ENCODE measurements at regions not wholly inside any gene's neighbourhood (a gene's known extent, or its start where the extent isn't known, plus 50 kb on each side); places are given as distances from the start of the nearest gene placed in this dataset.

DNA sequence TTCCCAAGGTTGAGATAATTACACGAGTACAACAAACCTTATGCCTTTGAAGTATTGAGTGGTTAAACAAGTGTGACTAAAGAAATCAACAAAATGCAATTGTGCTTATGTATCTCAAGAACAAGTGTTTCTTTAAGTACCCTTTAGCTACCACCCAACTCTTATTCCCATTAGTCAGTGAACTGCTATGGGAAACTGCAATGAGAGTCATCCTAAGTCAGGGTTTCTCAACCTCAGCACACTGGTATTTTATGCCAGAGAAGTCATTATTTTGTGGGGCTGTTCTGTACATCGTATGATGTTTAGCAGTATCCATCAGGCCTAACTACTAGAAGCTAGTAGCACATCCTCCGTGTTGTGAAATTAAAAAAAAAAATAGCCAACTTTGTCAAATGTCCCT, 549.1 kb upstream of the BOD1L1 start:
- H3K9me3 ChIP-seq (ENCODE audit: control insufficient read depth, low read depth, low read length) = no peaks in the 10 kb centered on the region
- WGBS (ENCODE audit: insufficient coverage, low lambda C conversion rate) = no CpG with 5 or more reads among the region's 3 CpGs
- peaks cover 11% of the 10 kb centered on the region for H3K4me1 ChIP-seq (ENCODE audit: control insufficient read depth, insufficient read depth, low read length)
- no peaks in the 10 kb centered on the region for H3K27me3 ChIP-seq (ENCODE audit: control insufficient read depth, insufficient read depth, low read length)
- no peaks in the 10 kb centered on the region for H3K36me3 ChIP-seq (ENCODE audit: control insufficient read depth, insufficient read depth, low read length)
- no peak overlapping the region for H3K27ac ChIP-seq (ENCODE audit: low read length)
- no peak for DNase-seq
- H3K4me3 ChIP-seq (ENCODE audit: low read length) = no peak overlapping the region

DNA sequence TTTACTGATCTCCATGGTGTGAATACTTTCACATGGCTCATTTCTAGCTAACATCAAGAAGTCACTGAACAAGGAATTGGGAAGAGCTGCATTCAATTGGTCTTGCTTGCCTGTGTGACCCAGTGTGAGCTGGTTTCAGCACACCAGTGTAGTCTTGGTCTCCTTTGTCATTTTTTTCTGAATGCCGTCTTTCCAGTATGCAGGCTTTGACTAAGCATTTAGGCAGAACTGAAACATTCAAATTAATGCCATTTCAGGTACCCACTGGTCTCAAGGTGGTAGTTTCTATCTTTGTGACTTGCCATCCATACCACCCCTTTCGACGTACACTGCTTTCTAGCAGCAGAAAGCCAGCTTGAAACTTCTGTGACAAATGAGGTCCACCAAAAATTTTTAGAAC, 550.5 kb upstream of the BOD1L1 start:
- Histone ChIP-seq H3K4me3 (ENCODE audit: low read length) (no peak overlapping the region), H3K9me3 (ENCODE audit: control insufficient read depth, low read depth, low read length) (no peaks in the 10 kb centered on the region), H3K27ac (ENCODE audit: low read length) (no peak overlapping the region), H3K4me1 (ENCODE audit: control insufficient read depth, insufficient read depth, low read length) (peaks cover 11% of the 10 kb centered on the region), H3K36me3 (ENCODE audit: control insufficient read depth, insufficient read depth, low read length) (no peaks in the 10 kb centered on the region), H3K27me3 (ENCODE audit: control insufficient read depth, insufficient read depth, low read length) (no peaks in the 10 kb centered on the region)
- peak in 1 of 2 donors; percentile 17 for DNase-seq
- WGBS (ENCODE audit: insufficient coverage, low lambda C conversion rate) = no CpG with 5 or more reads among the region's 3 CpGs

DNA sequence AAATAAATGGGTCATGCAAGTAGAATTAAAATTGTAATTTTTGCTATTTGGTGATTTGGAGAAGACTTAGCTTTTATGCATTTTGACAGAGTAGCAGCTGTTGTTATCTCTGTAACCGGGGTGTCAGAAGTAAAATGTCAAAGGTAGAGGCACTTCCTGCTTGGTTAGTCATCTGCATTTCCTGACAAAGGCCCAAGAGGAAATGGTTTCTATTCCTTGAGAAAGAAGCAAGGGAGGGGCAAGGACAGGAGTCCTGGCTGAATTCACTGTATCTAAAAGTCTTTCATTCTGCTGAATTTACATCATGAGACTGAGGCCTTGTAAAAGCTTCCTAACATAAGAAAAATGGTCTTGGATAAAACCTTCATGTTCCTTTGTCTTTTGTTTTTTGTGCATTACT, 550.9 kb upstream of the BOD1L1 start:
- Histone ChIP-seq H3K4me1 (ENCODE audit: control insufficient read depth, insufficient read depth, low read length) (peaks cover 11% of the 10 kb centered on the region), H3K36me3 (ENCODE audit: control insufficient read depth, insufficient read depth, low read length) (no peaks in the 10 kb centered on the region), H3K27ac (ENCODE audit: low read length) (no peak overlapping the region), H3K4me3 (ENCODE audit: low read length) (no peak overlapping the region), H3K9me3 (ENCODE audit: control insufficient read depth, low read depth, low read length) (no peaks in the 10 kb centered on the region), H3K27me3 (ENCODE audit: control insufficient read depth, insufficient read depth, low read length) (no peaks in the 10 kb centered on the region)
- WGBS (ENCODE audit: insufficient coverage, low lambda C conversion rate) = no CpG with 5 or more reads among the region's 1 CpG
- DNase-seq = peak; percentile 9 to 54

DNA sequence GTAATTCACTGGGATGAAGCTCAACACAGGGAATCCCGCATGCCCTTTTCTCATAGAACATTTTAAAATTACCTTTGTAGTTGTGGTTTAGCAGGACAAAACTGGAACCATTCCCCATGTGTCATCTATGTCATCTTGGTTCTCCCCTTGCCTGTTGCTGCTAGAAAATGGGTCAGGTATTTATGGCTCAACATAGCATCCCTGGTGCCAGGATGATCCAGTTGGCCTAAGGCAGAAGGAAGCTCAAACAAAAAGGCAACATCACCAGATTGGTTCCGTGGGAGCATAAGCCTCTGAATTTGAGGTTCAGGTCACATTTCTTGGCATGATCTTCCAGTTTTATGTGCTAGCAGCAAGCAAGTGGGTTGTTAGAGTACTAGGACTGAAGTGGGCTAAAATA, 552.6 kb upstream of the BOD1L1 start:
- WGBS (ENCODE audit: insufficient coverage, low lambda C conversion rate) = 100% methylated on average over 1 of the region's 2 CpGs
- no peak overlapping the region for H3K27ac ChIP-seq (ENCODE audit: low read length)
- peaks cover 11% of the 10 kb centered on the region for H3K4me1 ChIP-seq (ENCODE audit: control insufficient read depth, insufficient read depth, low read length)
- H3K9me3 ChIP-seq (ENCODE audit: control insufficient read depth, low read depth, low read length) = no peaks in the 10 kb centered on the region
- H3K27me3 ChIP-seq (ENCODE audit: control insufficient read depth, insufficient read depth, low read length) = no peaks in the 10 kb centered on the region
- no peaks in the 10 kb centered on the region for H3K36me3 ChIP-seq (ENCODE audit: control insufficient read depth, insufficient read depth, low read length)
- no peak for DNase-seq
- H3K4me3 ChIP-seq (ENCODE audit: low read length) = no peak overlapping the region

DNA sequence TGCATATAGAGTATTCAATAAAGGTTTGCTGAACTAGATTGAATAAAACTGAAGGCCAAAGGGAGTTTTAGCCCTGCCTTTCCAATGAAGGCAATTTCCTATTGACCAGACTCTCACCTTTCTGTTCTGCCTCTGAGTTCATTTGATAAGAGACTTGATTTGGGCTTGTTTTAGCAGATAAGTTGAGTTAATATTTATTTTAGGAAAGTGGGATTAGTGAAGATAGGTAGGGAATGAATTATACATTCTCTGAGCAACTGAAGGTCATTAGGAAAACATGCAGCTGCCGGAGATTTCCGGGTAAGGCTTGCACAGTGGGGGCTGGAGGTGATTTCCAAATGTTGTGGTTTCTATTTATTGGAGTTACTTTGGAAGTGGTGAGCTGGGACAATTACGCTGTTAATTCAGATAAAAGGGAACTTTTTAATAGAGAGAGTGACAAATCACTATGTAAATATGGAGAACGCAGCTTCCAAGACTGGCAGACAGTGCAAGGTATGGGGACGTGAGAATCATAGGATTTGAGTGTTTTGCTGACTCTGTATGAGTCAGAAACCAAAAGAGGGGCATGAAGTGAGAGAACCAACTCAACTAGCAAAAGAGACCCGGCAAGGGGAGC, 553.6 kb upstream of the BOD1L1 start:
- 28% methylated on average over 2 of the region's 6 CpGs for WGBS (ENCODE audit: insufficient coverage, low lambda C conversion rate)
- DNase-seq = peak in 1 of 2 donors; percentile 46
- no peaks in the 10 kb centered on the region for H3K36me3 ChIP-seq (ENCODE audit: control insufficient read depth, insufficient read depth, low read length)
- H3K27ac ChIP-seq (ENCODE audit: low read length) = no peak overlapping the region
- no peaks in the 10 kb centered on the region for H3K27me3 ChIP-seq (ENCODE audit: control insufficient read depth, insufficient read depth, low read length)
- H3K4me3 ChIP-seq (ENCODE audit: low read length) = no peak overlapping the region
- peaks cover 11% of the 10 kb centered on the region for H3K4me1 ChIP-seq (ENCODE audit: control insufficient read depth, insufficient read depth, low read length)
- H3K9me3 ChIP-seq (ENCODE audit: control insufficient read depth, low read depth, low read length) = no peaks in the 10 kb centered on the region

DNA sequence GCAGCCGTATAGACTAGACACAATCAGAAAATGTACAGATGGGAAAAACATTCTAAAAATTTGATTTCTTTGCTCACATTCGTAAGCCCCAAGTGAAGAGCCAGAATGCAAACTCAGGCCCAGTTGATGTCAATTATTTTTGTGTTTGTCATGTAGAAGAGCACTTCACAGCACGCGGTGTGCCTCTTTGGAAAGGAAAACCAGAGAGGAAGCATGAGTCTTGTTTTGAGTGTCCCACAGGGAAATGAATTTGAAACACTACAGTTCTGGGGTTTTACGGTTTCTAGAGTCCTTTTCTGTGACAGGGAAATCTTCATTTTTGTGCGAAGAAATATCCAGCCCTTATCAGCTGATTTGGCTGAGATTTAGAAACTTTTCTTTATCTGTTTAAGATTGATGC, 554.6 kb upstream of the BOD1L1 start:
- Histone ChIP-seq H3K4me3 (ENCODE audit: low read length) (no peak overlapping the region), H3K27ac (ENCODE audit: low read length) (no peak overlapping the region), H3K4me1 (ENCODE audit: control insufficient read depth, insufficient read depth, low read length) (peaks cover 11% of the 10 kb centered on the region), H3K9me3 (ENCODE audit: control insufficient read depth, low read depth, low read length) (no peaks in the 10 kb centered on the region), H3K27me3 (ENCODE audit: control insufficient read depth, insufficient read depth, low read length) (no peaks in the 10 kb centered on the region), H3K36me3 (ENCODE audit: control insufficient read depth, insufficient read depth, low read length) (no peaks in the 10 kb centered on the region)
- no peak for DNase-seq
- WGBS (ENCODE audit: insufficient coverage, low lambda C conversion rate) = no CpG with 5 or more reads among the region's 6 CpGs

DNA sequence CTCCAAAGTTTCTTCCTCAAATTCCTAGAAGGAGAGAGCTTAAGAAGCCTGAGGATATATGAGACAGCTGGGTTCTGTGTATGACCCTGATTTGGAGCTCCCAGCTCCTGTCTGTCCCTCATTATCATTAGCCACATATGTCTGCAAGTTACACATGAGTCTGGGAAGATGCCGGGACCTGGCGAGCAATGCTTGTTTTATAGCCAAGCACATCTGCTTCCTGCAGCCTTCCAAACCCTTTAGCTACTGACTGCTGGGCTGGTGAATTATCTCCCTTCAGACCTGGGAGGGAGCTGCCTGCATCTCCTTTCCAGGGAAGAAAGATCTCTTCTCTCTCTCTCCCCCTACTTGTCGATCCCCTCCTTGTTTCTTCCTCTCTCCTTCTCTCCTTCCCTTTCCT, 556.7 kb upstream of the BOD1L1 start:
- 0% methylated on average over 1 of the region's 3 CpGs for WGBS (ENCODE audit: insufficient coverage, low lambda C conversion rate)
- peak; percentile 8 to 24 for DNase-seq

DNA sequence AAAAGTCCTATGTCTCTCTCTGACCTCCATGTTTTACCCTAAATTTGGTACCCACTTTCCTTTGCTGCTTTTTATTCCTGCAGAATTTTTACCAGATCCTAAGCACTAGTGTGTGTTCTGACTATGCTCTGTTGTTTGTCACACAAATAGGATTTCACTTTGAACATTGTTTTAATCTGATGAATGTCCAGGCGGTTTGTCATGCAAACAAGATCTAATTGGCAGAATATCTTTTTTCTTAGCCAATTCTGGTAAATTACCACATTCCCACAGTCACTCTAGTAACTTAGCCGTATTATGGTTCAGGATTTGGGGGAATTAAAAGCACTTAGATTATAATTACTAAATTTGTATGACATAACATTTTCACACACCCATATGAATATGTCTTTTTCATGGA, 557.2 kb upstream of the BOD1L1 start:
- 83% methylated on average over 1 of the region's 2 CpGs for WGBS (ENCODE audit: insufficient coverage, low lambda C conversion rate)
- H3K4me3 ChIP-seq (ENCODE audit: low read length) = no peak overlapping the region
- H3K36me3 ChIP-seq (ENCODE audit: control insufficient read depth, insufficient read depth, low read length) = no peaks in the 10 kb centered on the region
- peaks cover 11% of the 10 kb centered on the region for H3K4me1 ChIP-seq (ENCODE audit: control insufficient read depth, insufficient read depth, low read length)
- no peak for DNase-seq
- no peaks in the 10 kb centered on the region for H3K9me3 ChIP-seq (ENCODE audit: control insufficient read depth, low read depth, low read length)
- no peaks in the 10 kb centered on the region for H3K27me3 ChIP-seq (ENCODE audit: control insufficient read depth, insufficient read depth, low read length)
- H3K27ac ChIP-seq (ENCODE audit: low read length) = no peak overlapping the region

More for the DNA sequence above, 556.7 kb upstream of the BOD1L1 start:
- Histone ChIP-seq H3K36me3 (ENCODE audit: control insufficient read depth, insufficient read depth, low read length) (no peaks in the 10 kb centered on the region), H3K27me3 (ENCODE audit: control insufficient read depth, insufficient read depth, low read length) (no peaks in the 10 kb centered on the region), H3K4me3 (ENCODE audit: low read length) (no peak overlapping the region), H3K4me1 (ENCODE audit: control insufficient read depth, insufficient read depth, low read length) (peaks cover 11% of the 10 kb centered on the region), H3K27ac (ENCODE audit: low read length) (no peak overlapping the region), H3K9me3 (ENCODE audit: control insufficient read depth, low read depth, low read length) (no peaks in the 10 kb centered on the region)

DNA sequence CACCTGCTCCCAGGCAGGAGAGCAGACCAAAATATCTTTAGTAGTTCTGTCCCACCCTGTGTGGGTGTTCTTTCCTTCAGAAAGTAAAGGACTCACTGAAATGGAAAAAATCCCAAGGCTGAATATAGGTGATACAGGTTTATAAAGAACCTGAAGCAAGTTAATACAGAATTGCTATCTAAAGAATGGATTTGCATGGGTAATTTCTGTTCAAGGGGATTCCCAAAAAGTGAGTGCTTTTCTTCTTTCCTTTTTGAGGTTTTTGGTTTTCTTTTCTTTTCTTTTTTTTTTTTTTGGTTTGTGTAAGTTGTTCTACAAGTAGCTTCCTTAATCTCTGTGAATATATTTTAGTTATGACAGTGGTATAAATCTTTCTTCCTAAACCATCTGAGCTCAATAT, 560.7 kb upstream of the BOD1L1 start:
- no peak for DNase-seq
- Histone ChIP-seq H3K36me3 (ENCODE audit: control insufficient read depth, insufficient read depth, low read length) (no peaks in the 10 kb centered on the region), H3K4me3 (ENCODE audit: low read length) (no peak overlapping the region), H3K9me3 (ENCODE audit: control insufficient read depth, low read depth, low read length) (no peaks in the 10 kb centered on the region), H3K27ac (ENCODE audit: low read length) (no peak overlapping the region), H3K4me1 (ENCODE audit: control insufficient read depth, insufficient read depth, low read length) (no peaks in the 10 kb centered on the region), H3K27me3 (ENCODE audit: control insufficient read depth, insufficient read depth, low read length) (no peaks in the 10 kb centered on the region)

DNA sequence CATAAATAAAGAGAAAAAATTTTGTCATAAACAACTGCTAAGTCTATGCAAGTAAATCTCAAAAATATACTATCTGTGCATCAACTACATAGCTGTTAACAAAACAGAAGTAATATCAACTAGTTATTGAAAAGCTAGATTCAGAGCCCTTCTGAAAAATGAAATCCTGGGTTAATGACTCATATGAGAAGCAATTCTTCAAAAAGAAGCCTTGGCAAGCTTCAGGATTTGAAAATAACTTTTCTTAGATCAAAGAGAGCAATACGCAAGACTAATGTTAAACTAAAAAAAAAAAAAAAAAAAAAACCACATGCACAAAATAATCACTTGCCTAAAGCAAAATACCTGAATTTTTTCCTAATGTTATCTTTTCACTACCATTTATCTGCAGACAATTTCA, 566.1 kb upstream of the BOD1L1 start:
- Histone ChIP-seq H3K4me1 (ENCODE audit: control insufficient read depth, insufficient read depth, low read length) (no peaks in the 10 kb centered on the region), H3K36me3 (ENCODE audit: control insufficient read depth, insufficient read depth, low read length) (no peaks in the 10 kb centered on the region), H3K27ac (ENCODE audit: low read length) (no peak overlapping the region), H3K4me3 (ENCODE audit: low read length) (no peak overlapping the region), H3K27me3 (ENCODE audit: control insufficient read depth, insufficient read depth, low read length) (no peaks in the 10 kb centered on the region), H3K9me3 (ENCODE audit: control insufficient read depth, low read depth, low read length) (no peaks in the 10 kb centered on the region)
- DNase-seq = no peak
- 100% methylated on average over 1 of the region's 1 CpG for WGBS (ENCODE audit: insufficient coverage, low lambda C conversion rate)

DNA sequence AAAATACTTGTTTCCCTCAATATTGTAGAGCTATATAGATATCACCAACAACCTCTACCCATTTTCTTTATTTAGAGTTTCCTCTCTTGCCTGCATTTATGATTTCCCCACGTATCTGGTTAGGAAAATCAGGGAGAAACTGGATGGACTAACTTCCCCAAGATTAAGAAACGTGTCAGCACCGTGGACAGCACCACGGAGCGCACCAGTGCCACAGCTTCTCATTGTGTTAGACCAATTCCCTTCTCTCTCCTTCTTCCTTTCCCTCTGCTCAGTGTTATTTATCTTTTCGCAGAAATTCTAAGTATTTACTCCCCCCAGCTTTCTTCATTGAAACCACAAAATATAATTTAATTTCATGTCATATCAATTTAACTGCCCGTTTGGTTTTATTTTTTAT, 568.6 kb upstream of the BOD1L1 start:
- no peaks in the 10 kb centered on the region for H3K36me3 ChIP-seq (ENCODE audit: control insufficient read depth, insufficient read depth, low read length)
- H3K27ac ChIP-seq (ENCODE audit: low read length) = no peak overlapping the region
- H3K27me3 ChIP-seq (ENCODE audit: control insufficient read depth, insufficient read depth, low read length) = no peaks in the 10 kb centered on the region
- no peak overlapping the region for H3K4me3 ChIP-seq (ENCODE audit: low read length)
- no peaks in the 10 kb centered on the region for H3K9me3 ChIP-seq (ENCODE audit: control insufficient read depth, low read depth, low read length)
- 17% methylated on average over 6 of the region's 7 CpGs for WGBS (ENCODE audit: insufficient coverage, low lambda C conversion rate)
- H3K4me1 ChIP-seq (ENCODE audit: control insufficient read depth, insufficient read depth, low read length) = no peaks in the 10 kb centered on the region
- peak; percentile 35 to 45 for DNase-seq
